Endothelial cell of umbilical vein (primary cell): ENCODE measurements at regions not wholly inside any gene's neighbourhood (a gene's known extent, or its start where the extent isn't known, plus 50 kb on each side); places are given as distances from the start of the nearest gene placed in this dataset.

Experiments
- BruUV-seq: library from RNA; stranded (reverse); fragments of 400-500 nt; replicated peaks from 2 replicates; lab custom pipeline; 2021; lab: Mats Ljungman, UMichigan
- CTCF ChIA-PET: fragments of 300-600, 350-600 bp; sonication (Branson Sonifier 250); formaldehyde crosslinking; loops from one replicate; lab custom pipeline; 2021; ENCODE audit warnings: antibody characterized with exemption, inconsistent platforms; lab: Charles Lee
- POLR2A ChIA-PET: fragments of 300-600, 350-600 bp; sonication (Branson Sonifier 250); formaldehyde crosslinking; loops from one replicate; lab custom pipeline; 2021; ENCODE audit warnings: antibody characterized with exemption, inconsistent platforms; lab: Charles Lee
- DNase-seq: peaks from one replicate; pipeline ENCODE4 v3.0.0-alpha.2; 2011; ENCODE audit warnings: low read depth, low spot score
- FAIRE-seq: peaks from 2 replicates; lab custom pipeline; 2011; peaks lifted over from hg19 to GRCh38; lab: Jason Lieb, UNC
- H2AFZ ChIP-seq: 2 replicates; pipeline ENCODE4 v1.6.0; 2012; ENCODE audit warnings: low read depth, low read length, control low read depth, inconsistent platforms
- H3K27ac ChIP-seq: 2 replicates; pipeline ENCODE4 v1.5.1; 2011; ENCODE audit warnings: low read depth, mild to moderate bottlenecking, control low read depth, low read length, moderate library complexity; ENCODE audit not compliant: insufficient read depth
- H3K27me3 ChIP-seq, 2 experiments: 2 replicates each; pipeline versions ENCODE4 v1.6.0 to v1.6.1; 2011; ENCODE audit warnings: low read length in 2 of 2, mixed read lengths in 1 of 2; ENCODE audit not compliant: control insufficient read depth in 2 of 2, insufficient read depth in 2 of 2
- H3K36me3 ChIP-seq, 2 experiments: 2 replicates in 1 of 2; 3 replicates in 1 of 2; pipeline ENCODE4 v1.5.1; 2011; ENCODE audit warnings: low read length in 2 of 2, mild to moderate bottlenecking in 1 of 2, moderate library complexity in 1 of 2; ENCODE audit not compliant: control insufficient read depth in 2 of 2, insufficient read depth in 2 of 2; ENCODE audit errors: extremely low read depth in 1 of 2
- H3K4me1 ChIP-seq: 3 replicates; pipeline ENCODE4 v1.5.1; 2011; ENCODE audit warnings: mild to moderate bottlenecking, low read length; ENCODE audit not compliant: control insufficient read depth, insufficient read depth; ENCODE audit errors: extremely low read depth
- H3K4me2 ChIP-seq: 2 replicates; pipeline ENCODE4 v1.6.1; 2011; ENCODE audit warnings: low read length, control low read depth, mixed read lengths; ENCODE audit not compliant: insufficient read depth
- H3K4me3 ChIP-seq, 3 experiments: fragments of 200-600 bp in 1 of 3; sonication (generic), shearing (Covaris generic) in 1 of 3; replicated peaks in 1 of 3; 2 replicates each; pipeline ENCODE4 v1.5.1; 2011 to 2016; ENCODE audit warnings: control low read depth in 3 of 3, low read length in 3 of 3, mild to moderate bottlenecking in 2 of 3, inconsistent platforms in 1 of 3, low read depth in 1 of 3, moderate library complexity in 1 of 3; ENCODE audit not compliant: insufficient read depth in 1 of 3
- H3K79me2 ChIP-seq: 2 replicates; pipeline ENCODE4 v1.6.0; 2012; ENCODE audit warnings: low read length, inconsistent platforms; ENCODE audit not compliant: control insufficient read depth, insufficient read depth
- H3K9ac ChIP-seq: replicated peaks from 2 replicates; pipeline ENCODE3; 2011; ENCODE audit warnings: low read length, control low read depth; ENCODE audit not compliant: insufficient read depth; ENCODE audit errors: extremely low read depth
- H3K9me1 ChIP-seq: replicated peaks from 3 replicates; pipeline ENCODE4 v1.6.0; 2011; ENCODE audit warnings: mild to moderate bottlenecking, low read length; ENCODE audit not compliant: control insufficient read depth, insufficient read depth; ENCODE audit errors: extremely low read depth
- H3K9me3 ChIP-seq: replicated peaks from 2 replicates; pipeline ENCODE4 v1.5.1; 2012; ENCODE audit warnings: low read length, inconsistent platforms; ENCODE audit not compliant: control insufficient read depth, insufficient read depth
- H4K20me1 ChIP-seq: replicated peaks from 2 replicates; pipeline ENCODE3; 2011; ENCODE audit warnings: mild to moderate bottlenecking, low read length; ENCODE audit not compliant: control insufficient read depth, insufficient read depth; ENCODE audit errors: extremely low read depth
- CTCF ChIP-seq, 2 donors: IDR thresholded peaks; 1 replicate in 1 of 2; 2 replicates in 1 of 2; pipeline ENCODE4 v1.5.1; 2011; ENCODE audit warnings: low read length in 2 of 2, mild to moderate bottlenecking in 2 of 2, moderate library complexity in 2 of 2, control low read depth in 1 of 2, inconsistent platforms in 1 of 2, low read depth in 1 of 2; ENCODE audit not compliant: insufficient read depth in 1 of 2; ENCODE audit errors: extremely low read depth in 1 of 2
- EZH2 ChIP-seq: IDR thresholded peaks from 2 replicates; pipeline ENCODE4 v1.6.1; 2012; ENCODE audit warnings: borderline replicate concordance, low read depth, mild to moderate bottlenecking, moderate library complexity, low read length, inconsistent platforms; ENCODE audit not compliant: severe bottlenecking
- FOS ChIP-seq: IDR thresholded peaks from 2 replicates; pipeline ENCODE4 v1.6.1; 2011; ENCODE audit warnings: mild to moderate bottlenecking, low read length, moderate library complexity, borderline replicate concordance; ENCODE audit not compliant: insufficient read depth
- GATA2 ChIP-seq: IDR thresholded peaks from 2 replicates; pipeline ENCODE4 v1.7.0; 2011; ENCODE audit warnings: low read depth, mild to moderate bottlenecking, moderate library complexity, mixed read lengths, low read length; ENCODE audit not compliant: insufficient read length, insufficient read depth
- JUN ChIP-seq: IDR thresholded peaks from 2 replicates; pipeline ENCODE4 v1.6.1; 2011; ENCODE audit warnings: borderline replicate concordance, low read depth; ENCODE audit not compliant: insufficient read length, insufficient read depth
- MAX ChIP-seq: IDR thresholded peaks from 2 replicates; pipeline ENCODE4 v1.6.1; 2011; ENCODE audit not compliant: insufficient read depth, insufficient read length
- MYC ChIP-seq: IDR thresholded peaks from one replicate; pipeline ENCODE4 v1.6.1; 2011; ENCODE audit warnings: mild to moderate bottlenecking, low read depth, low read length
- POLR2A ChIP-seq: IDR thresholded peaks from 2 replicates; pipeline ENCODE4 v1.6.1; 2012; ENCODE audit warnings: low read depth, mild to moderate bottlenecking, control low read depth, low read length
- POLR2AphosphoS5 ChIP-seq: IDR thresholded peaks from 2 replicates; pipeline ENCODE4 v1.6.1; 2012; ENCODE audit warnings: low read depth, mild to moderate bottlenecking, control low read depth, low read length, moderate library complexity; ENCODE audit not compliant: insufficient read depth
- dilution Hi-C: fragments of 300-500 bp; cut with MboI; formaldehyde crosslinking; loops from one replicate; pipeline ENCODE4 v1.15.0; 2019; ENCODE audit warnings: low sequenced_read_pairs; ENCODE audit not compliant: extremely low pct_ligation_motif_present
- intact Hi-C: fragments of 100-400 bp; cut with micrococcal nuclease; formaldehyde crosslinking; loops from one replicate; pipeline ENCODE4 v1.10.0; 2022

GRCh38 chr6:101069191-101069795 lies 188.2 kb upstream of the ASCC3 start:
- Histone ChIP-seq H3K27me3 (no peaks in the 10 kb centered on the region), H3K4me3 (no peak overlapping the region), H3K9me3 (no peaks in the 10 kb centered on the region), H3K4me2 (no peak overlapping the region), H3K4me1 (no peaks in the 10 kb centered on the region), H4K20me1 (no peaks in the 10 kb centered on the region), H2AFZ (no peak overlapping the region), H3K9me1 (no peaks in the 10 kb centered on the region), H3K36me3 (no peaks in the 10 kb centered on the region), H3K27ac (no peak overlapping the region), H3K9ac (no peak overlapping the region), H3K79me2 (no peaks in the 10 kb centered on the region)
- intact Hi-C loops, result no loop called here
- BruUV-seq, result no TSS peak
- TF ChIP-seq CTCF (IDR thresholded peaks at IDR 0.05; ENCODE audit: extremely low read depth in 1 of 2, insufficient read depth in 1 of 2, low read depth in 1 of 2, low read length in 2 of 2) (no peak), POLR2AphosphoS5 (no peak), MYC (no peak), FOS (no peak), JUN (no peak), POLR2A (no peak), GATA2 (no peak), MAX (no peak), EZH2 (no peak)
- DNase-seq (no peak), FAIRE-seq (no peak)
- ChIA-PET CTCF (no interaction called here), POLR2A (no interaction called here)
- dilution Hi-C loops, result no loop called here
